PC-9 (cell line): ENCODE measurements at regions not wholly inside any gene's neighbourhood (a gene's known extent, or its start where the extent isn't known, plus 50 kb on each side); places are given as distances from the start of the nearest gene placed in this dataset.

Experiments used
- BruUV-seq: library from RNA; stranded (reverse); fragments of 400-500 nt; replicated peaks from 2 replicates; lab custom pipeline; 2021; lab: Mats Ljungman, UMichigan
- CTCF ChIA-PET: fragments of 300-600 bp; sonication (Branson Sonifier 250); formaldehyde crosslinking; loops from one replicate; lab custom pipeline; 2022; ENCODE audit warnings: antibody characterized with exemption; lab: Charles Lee
- POLR2A ChIA-PET: fragments of 300-600 bp; sonication (Branson Sonifier 250); formaldehyde crosslinking; loops from one replicate; lab custom pipeline; 2022; ENCODE audit warnings: antibody characterized with exemption; ENCODE audit not compliant: unreplicated experiment; lab: Charles Lee
- DNase-seq, 2 experiments: peaks; one replicate each; pipeline versions ENCODE4 v3.0.0 to v3.0.0-alpha.2; 2015 to 2022; ENCODE audit warnings: mixed read lengths in 1 of 2
- H2AFZ ChIP-seq: fragments of 200-600 bp; sonication (generic); 2 replicates; pipeline ENCODE4 v1.8.1; 2017; ENCODE audit warnings: antibody characterized with exemption
- H3F3A ChIP-seq: fragments of 200-600 bp; sonication (generic); 2 replicates; pipeline ENCODE4 v1.8.1; 2017; ENCODE audit warnings: antibody characterized with exemption, mild to moderate bottlenecking, low read depth; ENCODE audit not compliant: insufficient read depth
- H3K27ac ChIP-seq: fragments of 200-600 bp; sonication (generic); 2 replicates; pipeline ENCODE4 v1.6.1; 2016; ENCODE audit warnings: mixed run types
- H3K27me3 ChIP-seq: fragments of 200-600 bp; sonication (generic); 2 replicates; pipeline ENCODE4 v1.6.1; 2016; ENCODE audit warnings: low read depth, mixed run types; ENCODE audit not compliant: insufficient read depth
- H3K36me3 ChIP-seq: fragments of 200-600 bp; sonication (generic); 2 replicates; pipeline ENCODE4 v1.6.1; 2016; ENCODE audit warnings: low read depth, mixed run types
- H3K4me1 ChIP-seq: fragments of 200-600 bp; sonication (generic); replicated peaks from 2 replicates; pipeline ENCODE4 v1.6.1; 2016; ENCODE audit warnings: mixed run types; ENCODE audit not compliant: insufficient read depth
- H3K4me2 ChIP-seq: fragments of 200-600 bp; sonication (generic); 2 replicates; pipeline ENCODE4 v1.6.1; 2017; ENCODE audit warnings: mixed run types
- H3K4me3 ChIP-seq: fragments of 200-600 bp; sonication (generic); 2 replicates; pipeline ENCODE4 v1.6.1; 2016; ENCODE audit warnings: mixed run types
- H3K79me2 ChIP-seq: fragments of 200-600 bp; sonication (generic); 2 replicates; pipeline ENCODE4 v1.6.1; 2017; ENCODE audit warnings: low read depth, mixed run types
- H3K9me2 ChIP-seq: fragments of 200-600 bp; sonication (generic); 2 replicates; pipeline ENCODE4 v1.8.1; 2017; ENCODE audit warnings: mild to moderate bottlenecking; ENCODE audit not compliant: insufficient read depth
- H3K9me3 ChIP-seq: fragments of 200-600 bp; sonication (generic); 2 replicates; pipeline ENCODE4 v1.8.1; 2016; ENCODE audit warnings: low read depth; ENCODE audit not compliant: insufficient read depth
- H4K20me1 ChIP-seq: fragments of 200-600 bp; sonication (generic); 2 replicates; pipeline ENCODE4 v1.8.1; 2017; ENCODE audit not compliant: insufficient read depth
- CTCF ChIP-seq: fragments of 200-600 bp; sonication (generic); conservative IDR thresholded peaks from 2 replicates; pipeline ENCODE4 v1.6.1; 2017; ENCODE audit warnings: mixed run types, antibody characterized with exemption, mild to moderate bottlenecking, moderate library complexity
- EZH2 ChIP-seq: fragments of 200-600 bp; sonication (generic); IDR thresholded peaks from 2 replicates; pipeline ENCODE4 v1.8.0; 2017; ENCODE audit warnings: antibody characterized with exemption, low read depth
- intact Hi-C: fragments of 100-400 bp; cut with micrococcal nuclease; formaldehyde crosslinking; loops from one replicate; pipeline ENCODE4 v1.10.0; 2022; ENCODE audit not compliant: unreplicated experiment

- Histone ChIP-seq H3K4me2 (no peak overlapping the region), H3K9me3 (0 out of 2 replicates have a peak, but pooled peaks cover 11% of the 10 kb centered on the region), H3K79me2 (no peaks in the 10 kb centered on the region), H3F3A (no peaks in the 10 kb centered on the region), H3K27me3 (no peaks in the 10 kb centered on the region), H3K27ac (no peak overlapping the region), H3K9me2 (no peaks in the 10 kb centered on the region), H3K4me1 (no peaks in the 10 kb centered on the region), H4K20me1 (no peaks in the 10 kb centered on the region), H3K4me3 (no peak overlapping the region), H3K36me3 (no peaks in the 10 kb centered on the region), H2AFZ (no peak overlapping the region)
- ChIA-PET CTCF (no interaction called here), POLR2A (no interaction called here)
- intact Hi-C loops, result no loop called here
- TF ChIP-seq EZH2, result no peak
- DNase-seq, result no peak
- BruUV-seq, result no TSS peak
Measured at GRCh38 chr3:16112910-16113504, 61.5 kb upstream of the GALNT15 start.

- ChIA-PET CTCF (no interaction called here), POLR2A (no interaction called here)
- no peak overlapping the region for H3K4me2 ChIP-seq
- H3K9me3 ChIP-seq, result 0 out of 2 replicates have a peak, but pooled peaks cover 11% of the 10 kb centered on the region
- H3K9me2 ChIP-seq, result no peaks in the 10 kb centered on the region
- TF ChIP-seq EZH2 (no peak), CTCF (no peak)
- H3F3A ChIP-seq, result no peaks in the 10 kb centered on the region
- no TSS peak for BruUV-seq
- no peaks in the 10 kb centered on the region for H3K79me2 ChIP-seq
- DNase-seq, result no peak
- no peaks in the 10 kb centered on the region for H4K20me1 ChIP-seq
- intact Hi-C loops, result no loop called here
- no peak overlapping the region for H3K4me3 ChIP-seq
- no peaks in the 10 kb centered on the region for H3K36me3 ChIP-seq
- H3K27ac ChIP-seq, result no peak overlapping the region
- H2AFZ ChIP-seq, result no peak overlapping the region
- no peaks in the 10 kb centered on the region for H3K27me3 ChIP-seq
- H3K4me1 ChIP-seq, result no peaks in the 10 kb centered on the region
Measured at GRCh38 chr3:16113704-16114103, 60.8 kb upstream of the GALNT15 start.

- intact Hi-C loops, result no loop called here
- H3F3A ChIP-seq, result no peaks in the 10 kb centered on the region
- H3K27ac ChIP-seq, result no peak overlapping the region
- H3K79me2 ChIP-seq, result no peaks in the 10 kb centered on the region
- H3K4me1 ChIP-seq, result no peaks in the 10 kb centered on the region
- H2AFZ ChIP-seq, result no peak overlapping the region
- 0 out of 2 replicates have a peak, but pooled peaks cover 11% of the 10 kb centered on the region for H3K9me3 ChIP-seq
- no TSS peak for BruUV-seq
- H3K4me3 ChIP-seq, result no peak overlapping the region
- CTCF ChIA-PET, result no interaction called here
- H4K20me1 ChIP-seq, result no peaks in the 10 kb centered on the region
- DNase-seq, result no peak
- POLR2A ChIA-PET, result no interaction called here
- TF ChIP-seq EZH2 (no peak), CTCF (no peak)
- no peaks in the 10 kb centered on the region for H3K9me2 ChIP-seq
- H3K27me3 ChIP-seq, result no peaks in the 10 kb centered on the region
- H3K36me3 ChIP-seq, result no peaks in the 10 kb centered on the region
- H3K4me2 ChIP-seq, result no peak overlapping the region
Measured at GRCh38 chr3:16114429-16114828, 60.1 kb upstream of the GALNT15 start.

GRCh38 chr3:16114930-16115329 lies 59.5 kb upstream of the GALNT15 start:
- H3K79me2 ChIP-seq, result no peaks in the 10 kb centered on the region
- no peaks in the 10 kb centered on the region for H4K20me1 ChIP-seq
- H3K4me3 ChIP-seq, result no peak overlapping the region
- intact Hi-C loops, result no loop called here
- H3K27ac ChIP-seq, result no peak overlapping the region
- ChIA-PET POLR2A (no interaction called here), CTCF (no interaction called here)
- H3K36me3 ChIP-seq, result no peaks in the 10 kb centered on the region
- H3K4me1 ChIP-seq, result no peaks in the 10 kb centered on the region
- H3K9me3 ChIP-seq, result 0 out of 2 replicates have a peak, but pooled peaks cover 11% of the 10 kb centered on the region
- no peak for DNase-seq
- H2AFZ ChIP-seq, result no peak overlapping the region
- H3F3A ChIP-seq, result no peaks in the 10 kb centered on the region
- no peaks in the 10 kb centered on the region for H3K27me3 ChIP-seq
- H3K4me2 ChIP-seq, result no peak overlapping the region
- H3K9me2 ChIP-seq, result no peaks in the 10 kb centered on the region
- BruUV-seq, result no TSS peak
- TF ChIP-seq EZH2, result no peak
- TF ChIP-seq CTCF, result no peak
